ENCODE measurements at regions not wholly inside any gene's neighbourhood (a gene's known extent, or its start where the extent isn't known, plus 50 kb on each side); places are given as distances from the start of the nearest gene placed in this dataset.

DNA sequence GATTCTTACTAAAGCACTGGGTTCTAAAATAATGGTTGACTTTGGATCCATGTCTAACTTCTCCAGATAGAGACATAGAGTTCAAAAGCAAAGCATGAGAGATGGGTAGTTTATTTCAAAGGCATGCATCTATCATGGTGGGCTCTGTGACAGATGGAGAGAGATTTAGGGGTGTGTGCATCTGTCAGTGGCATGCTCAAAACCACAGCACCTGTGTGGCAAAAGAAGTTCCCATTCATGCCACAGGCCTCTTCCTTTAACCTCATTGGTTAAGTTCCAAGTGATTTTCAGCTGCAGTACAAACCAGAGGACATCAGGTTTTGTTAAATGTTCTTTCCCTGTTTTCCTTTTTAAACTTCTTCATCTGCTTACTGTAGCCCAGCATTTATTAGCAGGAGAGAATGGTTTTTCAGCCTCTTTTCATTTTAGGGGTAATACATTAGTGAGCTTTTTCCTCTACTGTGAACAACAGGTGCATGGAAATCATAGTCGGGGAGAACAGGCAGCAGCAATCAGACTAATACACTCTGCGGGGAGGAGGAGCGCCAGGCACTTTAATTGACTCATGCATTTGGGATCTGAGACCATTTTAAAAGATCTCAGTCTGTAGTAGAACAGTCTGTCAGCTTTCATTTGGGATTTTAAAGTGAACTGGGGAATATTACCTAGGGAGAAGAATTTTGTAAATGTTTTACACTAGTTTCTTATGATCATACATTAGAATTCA, 52.4 kb upstream of the UPP2 start:
- H3K27ac ChIP-seq (replicated peaks): no peak overlapping the region
- TF ChIP-seq, protein P1, sequence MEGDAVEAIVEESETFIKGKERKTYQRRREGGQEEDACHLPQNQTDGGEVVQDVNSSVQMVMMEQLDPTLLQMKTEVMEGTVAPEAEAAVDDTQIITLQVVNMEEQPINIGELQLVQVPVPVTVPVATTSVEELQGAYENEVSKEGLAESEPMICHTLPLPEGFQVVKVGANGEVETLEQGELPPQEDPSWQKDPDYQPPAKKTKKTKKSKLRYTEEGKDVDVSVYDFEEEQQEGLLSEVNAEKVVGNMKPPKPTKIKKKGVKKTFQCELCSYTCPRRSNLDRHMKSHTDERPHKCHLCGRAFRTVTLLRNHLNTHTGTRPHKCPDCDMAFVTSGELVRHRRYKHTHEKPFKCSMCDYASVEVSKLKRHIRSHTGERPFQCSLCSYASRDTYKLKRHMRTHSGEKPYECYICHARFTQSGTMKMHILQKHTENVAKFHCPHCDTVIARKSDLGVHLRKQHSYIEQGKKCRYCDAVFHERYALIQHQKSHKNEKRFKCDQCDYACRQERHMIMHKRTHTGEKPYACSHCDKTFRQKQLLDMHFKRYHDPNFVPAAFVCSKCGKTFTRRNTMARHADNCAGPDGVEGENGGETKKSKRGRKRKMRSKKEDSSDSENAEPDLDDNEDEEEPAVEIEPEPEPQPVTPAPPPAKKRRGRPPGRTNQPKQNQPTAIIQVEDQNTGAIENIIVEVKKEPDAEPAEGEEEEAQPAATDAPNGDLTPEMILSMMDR (IDR thresholded peaks at IDR 0.05; ENCODE audit: insufficient read depth, low read length): no peak
- TF ChIP-seq POLR2AphosphoS5 (IDR thresholded peaks at IDR 0.05; ENCODE audit: low read depth) (no peak), GABPA (IDR thresholded peaks at IDR 0.05; ENCODE audit: low read depth) (no peak), SPI1 (IDR thresholded peaks at IDR 0.05; ENCODE audit: borderline replicate concordance, low read depth) (no peak)
- TF ChIP-seq, protein P2, sequence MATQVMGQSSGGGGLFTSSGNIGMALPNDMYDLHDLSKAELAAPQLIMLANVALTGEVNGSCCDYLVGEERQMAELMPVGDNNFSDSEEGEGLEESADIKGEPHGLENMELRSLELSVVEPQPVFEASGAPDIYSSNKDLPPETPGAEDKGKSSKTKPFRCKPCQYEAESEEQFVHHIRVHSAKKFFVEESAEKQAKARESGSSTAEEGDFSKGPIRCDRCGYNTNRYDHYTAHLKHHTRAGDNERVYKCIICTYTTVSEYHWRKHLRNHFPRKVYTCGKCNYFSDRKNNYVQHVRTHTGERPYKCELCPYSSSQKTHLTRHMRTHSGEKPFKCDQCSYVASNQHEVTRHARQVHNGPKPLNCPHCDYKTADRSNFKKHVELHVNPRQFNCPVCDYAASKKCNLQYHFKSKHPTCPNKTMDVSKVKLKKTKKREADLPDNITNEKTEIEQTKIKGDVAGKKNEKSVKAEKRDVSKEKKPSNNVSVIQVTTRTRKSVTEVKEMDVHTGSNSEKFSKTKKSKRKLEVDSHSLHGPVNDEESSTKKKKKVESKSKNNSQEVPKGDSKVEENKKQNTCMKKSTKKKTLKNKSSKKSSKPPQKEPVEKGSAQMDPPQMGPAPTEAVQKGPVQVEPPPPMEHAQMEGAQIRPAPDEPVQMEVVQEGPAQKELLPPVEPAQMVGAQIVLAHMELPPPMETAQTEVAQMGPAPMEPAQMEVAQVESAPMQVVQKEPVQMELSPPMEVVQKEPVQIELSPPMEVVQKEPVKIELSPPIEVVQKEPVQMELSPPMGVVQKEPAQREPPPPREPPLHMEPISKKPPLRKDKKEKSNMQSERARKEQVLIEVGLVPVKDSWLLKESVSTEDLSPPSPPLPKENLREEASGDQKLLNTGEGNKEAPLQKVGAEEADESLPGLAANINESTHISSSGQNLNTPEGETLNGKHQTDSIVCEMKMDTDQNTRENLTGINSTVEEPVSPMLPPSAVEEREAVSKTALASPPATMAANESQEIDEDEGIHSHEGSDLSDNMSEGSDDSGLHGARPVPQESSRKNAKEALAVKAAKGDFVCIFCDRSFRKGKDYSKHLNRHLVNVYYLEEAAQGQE (IDR thresholded peaks at IDR 0.05; ENCODE audit: insufficient replicate concordance, low read depth): no peak
- DNase-seq (ENCODE audit: low read depth in 1 of 2, low spot score in 1 of 2): no peak
- no peak overlapping the region for H3K4me3 ChIP-seq (replicated peaks; ENCODE audit: insufficient read depth, low read length)
- no peaks in the 10 kb centered on the region for H3K27me3 ChIP-seq (ENCODE audit: insufficient read depth, poor library complexity, severe bottlenecking)

DNA sequence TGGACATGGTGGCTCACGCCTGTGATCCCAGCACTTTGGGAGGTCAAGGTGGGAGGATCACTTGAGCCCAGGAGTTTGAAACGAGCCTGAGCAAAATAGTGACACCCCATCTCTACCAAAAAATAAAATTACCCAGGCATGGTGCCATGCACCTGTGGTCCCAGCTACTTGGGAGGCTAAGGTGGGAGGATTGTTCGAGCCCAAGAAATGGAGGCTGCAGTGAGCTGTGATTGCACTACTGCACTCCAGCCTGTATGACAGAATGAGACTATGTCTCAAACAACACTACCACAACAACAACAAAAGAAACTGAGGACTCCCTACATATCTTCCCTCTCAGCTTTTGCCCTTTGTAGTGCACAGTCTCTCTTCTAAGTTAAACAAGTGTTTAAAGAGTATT, 53.3 kb upstream of the UPP2 start:
- Histone ChIP-seq H3K27me3 (ENCODE audit: insufficient read depth, poor library complexity, severe bottlenecking) (no peaks in the 10 kb centered on the region), H3K27ac (replicated peaks) (no peak overlapping the region), H3K4me3 (replicated peaks; ENCODE audit: insufficient read depth, low read length) (no peak overlapping the region)
- no peak for DNase-seq (ENCODE audit: low read depth in 1 of 2, low spot score in 1 of 2)
- TF ChIP-seq POLR2AphosphoS5 (IDR thresholded peaks at IDR 0.05; ENCODE audit: low read depth) (no peak), GABPA (IDR thresholded peaks at IDR 0.05; ENCODE audit: low read depth) (no peak), SPI1 (IDR thresholded peaks at IDR 0.05; ENCODE audit: borderline replicate concordance, low read depth) (no peak)
- TF ChIP-seq, protein P1 (IDR thresholded peaks at IDR 0.05; ENCODE audit: insufficient read depth, low read length): no peak
- TF ChIP-seq, protein P2 (IDR thresholded peaks at IDR 0.05; ENCODE audit: insufficient replicate concordance, low read depth): no peak

DNA sequence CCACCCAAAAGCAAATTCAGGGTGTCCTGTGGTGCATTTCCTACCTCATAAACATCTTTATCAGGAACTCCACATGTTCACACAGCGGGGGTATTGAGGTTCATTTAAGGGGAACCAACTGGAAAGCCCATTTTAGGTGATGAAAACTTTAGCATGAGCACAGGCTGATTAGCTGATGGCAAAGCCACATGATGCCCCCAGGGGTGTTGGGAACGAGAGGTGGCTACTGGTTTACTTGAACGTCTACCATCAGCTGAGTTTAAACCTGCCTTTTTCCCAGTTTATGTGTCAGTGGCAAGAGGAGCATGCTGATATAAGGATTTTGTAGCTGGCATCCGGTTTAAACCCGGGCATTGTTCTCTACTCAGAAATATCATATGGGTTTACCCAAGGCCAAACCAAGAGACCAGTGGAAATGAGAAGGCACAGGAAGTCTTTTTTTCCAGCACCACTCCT, 54.5 kb upstream of the UPP2 start:
- Histone ChIP-seq H3K4me3 (replicated peaks; ENCODE audit: insufficient read depth, low read length) (no peak overlapping the region), H3K27ac (replicated peaks) (no peak overlapping the region), H3K27me3 (ENCODE audit: insufficient read depth, poor library complexity, severe bottlenecking) (no peaks in the 10 kb centered on the region)
- no peak for DNase-seq (ENCODE audit: low read depth in 1 of 2, low spot score in 1 of 2)
- TF ChIP-seq, protein P2 (IDR thresholded peaks at IDR 0.05; ENCODE audit: insufficient replicate concordance, low read depth): no peak
- TF ChIP-seq, protein P1 (IDR thresholded peaks at IDR 0.05; ENCODE audit: insufficient read depth, low read length): no peak
- TF ChIP-seq POLR2AphosphoS5 (IDR thresholded peaks at IDR 0.05; ENCODE audit: low read depth) (no peak), GABPA (IDR thresholded peaks at IDR 0.05; ENCODE audit: low read depth) (no peak)

All from HL-60 (cell line).